ENCODE measurements at regions not wholly inside any gene's neighbourhood (a gene's known extent, or its start where the extent isn't known, plus 50 kb on each side); places are given as distances from the start of the nearest gene placed in this dataset.

- no peak for TF ChIP-seq CTCF (IDR thresholded peaks at IDR 0.05 in 4 of 5, conservative IDR thresholded peaks at IDR 0.05 in 1 of 5)
- TF ChIP-seq POLR2A (IDR thresholded peaks at IDR 0.05) = no peak
These were observed 302.3 kb upstream of the RUNX1 start for GRCh38 chr21:35351434-35351833.
